NCI-H2227 treated with DMSO at 0.1 percent for 48 hours (cell line): ENCODE measurements at regions not wholly inside any gene's neighbourhood (a gene's known extent, or its start where the extent isn't known, plus 50 kb on each side); places are given as distances from the start of the nearest gene placed in this dataset.
"Not testable (repeated sequence)": the region's sequence is repeated elsewhere in the genome, so short reads cannot be mapped to it uniquely, and the experiment has no call there.

ENCODE experiments used
- DNase-seq: peaks from one replicate; lab custom pipeline; 2025; lab: John Stamatoyannopoulos, UW

DNA sequence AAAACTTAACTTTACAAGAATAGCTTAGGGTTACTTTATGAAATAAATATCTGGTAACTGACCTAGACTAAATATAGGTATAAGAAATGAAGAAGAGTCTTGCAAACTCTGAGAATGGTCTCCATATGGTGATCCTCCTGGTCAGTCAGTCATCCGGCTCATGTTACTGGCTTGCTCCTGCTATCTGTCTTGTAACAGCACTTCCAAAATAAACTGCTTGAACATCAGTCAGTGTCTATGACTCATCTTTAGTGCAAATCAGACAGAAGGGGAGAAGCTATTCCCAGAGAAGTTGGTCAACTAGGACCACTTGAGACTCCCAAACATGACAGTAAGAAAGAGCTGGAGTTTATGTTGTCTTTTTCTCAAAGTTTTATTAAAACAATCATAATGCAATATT, 1550.9 kb downstream of the PCDH9 start:
- DNase-seq, result no peak

DNA sequence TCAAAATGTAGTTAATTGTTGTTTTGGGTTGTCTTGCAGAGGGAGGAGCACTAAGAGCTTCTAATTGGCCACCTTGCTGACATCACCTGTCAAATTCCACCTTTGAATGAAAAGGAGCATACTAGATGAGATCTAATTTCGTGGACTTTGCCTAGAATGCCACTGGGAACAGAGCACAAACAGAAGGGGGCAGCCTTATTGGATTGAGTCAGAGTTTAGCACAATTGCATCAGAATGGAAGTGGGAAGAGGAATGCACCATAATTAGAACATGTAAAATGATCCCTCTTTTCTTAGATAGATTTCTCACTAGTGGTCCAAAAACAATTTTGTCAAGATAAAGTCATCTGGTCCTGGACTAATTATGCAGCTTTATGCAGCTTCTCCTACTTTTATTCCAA, 1552.2 kb downstream of the PCDH9 start:
- DNase-seq, result no peak

DNA sequence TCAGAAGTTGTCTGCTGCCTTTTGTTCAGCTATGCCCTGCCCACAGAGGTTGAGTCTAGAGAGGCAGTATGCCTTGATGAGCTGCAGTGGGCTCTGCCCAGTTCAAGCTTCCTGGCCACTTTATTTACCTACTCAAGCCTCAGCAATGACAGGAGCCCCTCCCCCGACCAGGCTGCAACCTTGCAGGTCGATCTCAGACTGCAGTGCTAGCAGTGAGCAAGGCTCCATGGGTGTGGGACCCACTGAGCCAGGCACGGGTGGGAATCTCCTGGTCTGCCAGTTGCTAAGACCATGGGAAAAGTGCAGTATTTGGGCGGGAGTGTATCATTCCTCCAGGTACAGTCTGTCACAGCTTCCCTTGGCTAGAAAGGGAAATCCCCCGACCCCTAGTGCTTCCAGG, 1554.8 kb downstream of the PCDH9 start:
- not testable (repeated sequence) for DNase-seq

DNA sequence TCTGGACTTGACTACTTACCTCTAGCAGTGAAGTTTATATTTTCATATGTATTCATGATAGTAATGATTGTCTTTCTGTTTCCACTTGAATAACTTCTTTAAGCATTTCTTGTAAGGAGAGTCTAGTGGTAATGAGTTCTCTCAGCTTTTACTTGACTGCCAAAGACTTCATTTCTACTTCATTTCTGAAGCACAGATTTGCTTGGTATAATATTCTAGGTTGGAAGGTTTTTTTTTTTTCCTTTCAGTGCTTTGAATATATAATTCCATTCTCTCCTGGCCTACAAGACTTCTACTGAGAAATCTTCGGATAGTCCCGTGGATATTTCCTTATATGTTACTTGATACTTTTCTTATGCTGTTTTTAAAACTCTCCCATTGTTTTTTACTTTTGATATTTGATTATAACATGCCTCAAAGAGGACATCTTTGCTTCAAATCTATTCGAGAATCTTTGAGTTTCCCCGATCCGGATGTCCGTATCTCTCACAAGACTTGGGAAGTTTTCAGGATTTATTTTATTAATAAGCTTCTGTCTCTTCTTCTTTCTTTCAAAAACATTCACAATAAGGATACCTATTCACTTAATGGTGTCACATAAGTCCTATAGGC, 1560.0 kb downstream of the PCDH9 start:
- no peak for DNase-seq

DNA sequence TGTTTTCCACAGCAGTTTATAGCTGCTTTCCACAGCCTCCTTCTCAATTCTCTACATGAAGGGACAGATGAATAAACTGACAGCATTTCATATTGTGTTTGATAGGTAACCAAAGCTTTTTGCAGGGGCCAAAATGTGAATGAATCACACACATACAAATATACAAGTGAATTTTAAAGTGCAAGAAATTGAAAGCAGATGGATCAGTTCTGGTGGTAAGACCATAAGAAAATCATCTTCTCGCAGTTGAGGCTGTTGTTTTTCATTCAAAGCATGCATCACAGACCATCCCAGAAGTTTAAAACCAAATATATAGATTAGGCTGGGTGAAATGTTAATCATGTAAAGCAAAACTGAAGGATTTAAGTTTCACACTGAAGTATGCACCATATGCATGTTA, 1569.4 kb downstream of the PCDH9 start:
- no peak for DNase-seq

DNA sequence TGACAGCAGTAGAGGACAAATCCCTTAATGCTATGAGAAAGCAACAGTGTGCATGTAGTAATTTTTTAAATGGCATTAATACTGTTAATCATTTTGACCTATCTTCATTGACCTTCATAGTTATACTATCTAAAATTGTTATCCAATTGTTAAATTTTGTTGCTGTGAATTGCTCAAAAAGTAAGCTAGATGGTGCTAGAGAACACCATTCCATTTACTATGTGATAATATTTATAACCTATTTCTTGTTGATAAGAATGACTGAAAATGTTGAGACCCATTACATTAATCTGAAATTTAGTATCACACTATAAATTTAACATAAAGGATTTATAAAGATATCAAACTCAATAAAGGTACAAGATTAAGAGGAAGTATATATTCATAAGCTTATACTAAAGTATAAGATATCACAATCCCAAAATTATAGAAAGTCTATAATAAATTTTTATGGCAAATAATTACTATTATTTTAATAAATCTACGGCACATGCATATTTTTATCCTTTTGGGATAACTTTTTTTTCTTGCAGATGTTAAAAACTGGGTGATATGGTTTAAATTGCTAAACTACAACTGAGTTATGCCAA, 1573.3 kb downstream of the PCDH9 start:
- DNase-seq, result peak; percentile 2

DNA sequence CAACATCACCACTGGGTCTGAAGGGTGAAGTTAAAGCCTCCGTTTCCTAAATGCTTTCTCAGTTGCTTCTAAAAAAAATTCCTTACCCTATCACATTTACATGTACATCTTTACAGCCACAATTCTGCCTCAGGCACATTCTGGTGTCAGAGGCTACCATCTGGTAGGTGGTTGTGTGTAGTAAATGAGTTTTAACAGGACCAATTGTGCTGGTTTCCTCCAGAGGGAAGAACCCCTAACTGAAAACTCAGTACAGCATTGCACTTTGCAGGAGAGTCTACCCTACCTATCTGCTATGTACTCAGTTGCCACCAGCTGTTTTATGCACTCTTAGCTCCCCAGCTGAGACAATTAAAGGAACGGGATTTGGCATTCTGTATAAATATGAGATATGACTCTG, 1576.5 kb downstream of the PCDH9 start:
- no peak for DNase-seq

DNA sequence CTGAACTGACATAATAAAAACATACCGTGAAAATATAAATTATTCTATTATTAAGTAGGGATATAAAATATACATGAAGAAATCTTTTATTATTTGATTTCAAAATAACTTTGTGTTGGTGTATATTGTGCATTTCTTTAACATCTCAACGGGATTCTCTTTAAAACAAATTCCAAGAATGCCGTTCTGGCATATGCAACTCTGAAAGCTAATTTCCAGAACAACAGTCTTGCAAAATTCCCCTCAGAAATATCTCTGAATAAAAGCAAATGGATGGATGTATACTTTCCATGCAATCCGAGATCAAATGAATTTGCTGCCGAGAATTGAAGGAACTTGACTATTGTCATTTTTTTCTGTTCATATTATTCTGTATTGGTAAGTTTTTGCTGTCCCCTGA, 1579.8 kb downstream of the PCDH9 start:
- no peak for DNase-seq

DNA sequence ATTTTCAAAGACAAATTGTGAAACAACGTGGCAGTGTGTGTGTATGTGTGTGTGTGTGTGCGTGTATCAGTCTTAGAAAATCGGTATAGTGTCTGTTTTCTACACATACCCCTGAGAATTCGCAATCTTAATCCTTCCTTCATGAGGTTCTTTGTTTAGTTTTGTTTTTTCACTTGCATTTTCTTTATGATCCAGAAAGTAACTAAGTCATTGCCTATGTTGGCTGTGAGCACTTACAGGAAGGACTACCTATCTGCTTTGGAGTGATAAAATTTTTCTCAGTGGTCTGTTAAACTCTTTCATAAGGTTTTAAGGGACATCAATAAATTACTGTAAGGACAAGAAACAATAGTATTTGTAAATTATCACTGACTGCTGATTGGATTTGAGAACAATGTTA, 1587.1 kb downstream of the PCDH9 start:
- no peak for DNase-seq

DNA sequence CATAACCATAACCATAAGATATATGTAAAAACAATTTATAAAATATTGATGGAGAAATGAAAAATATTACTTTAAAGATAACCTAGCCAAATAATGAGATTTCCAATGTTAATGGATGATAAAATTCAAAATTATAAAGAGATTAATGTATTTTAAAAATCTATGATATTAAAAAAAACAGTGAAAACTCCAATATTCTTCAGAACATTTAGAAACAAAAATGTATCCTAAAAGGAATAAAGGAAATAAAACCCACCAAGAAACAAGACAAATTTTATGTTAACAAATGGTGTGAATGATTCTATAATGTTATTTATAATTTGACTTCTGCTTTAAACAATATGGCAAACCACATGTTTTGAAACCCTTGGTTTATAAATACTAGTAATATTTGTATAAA, 1587.8 kb downstream of the PCDH9 start:
- DNase-seq, result no peak

DNA sequence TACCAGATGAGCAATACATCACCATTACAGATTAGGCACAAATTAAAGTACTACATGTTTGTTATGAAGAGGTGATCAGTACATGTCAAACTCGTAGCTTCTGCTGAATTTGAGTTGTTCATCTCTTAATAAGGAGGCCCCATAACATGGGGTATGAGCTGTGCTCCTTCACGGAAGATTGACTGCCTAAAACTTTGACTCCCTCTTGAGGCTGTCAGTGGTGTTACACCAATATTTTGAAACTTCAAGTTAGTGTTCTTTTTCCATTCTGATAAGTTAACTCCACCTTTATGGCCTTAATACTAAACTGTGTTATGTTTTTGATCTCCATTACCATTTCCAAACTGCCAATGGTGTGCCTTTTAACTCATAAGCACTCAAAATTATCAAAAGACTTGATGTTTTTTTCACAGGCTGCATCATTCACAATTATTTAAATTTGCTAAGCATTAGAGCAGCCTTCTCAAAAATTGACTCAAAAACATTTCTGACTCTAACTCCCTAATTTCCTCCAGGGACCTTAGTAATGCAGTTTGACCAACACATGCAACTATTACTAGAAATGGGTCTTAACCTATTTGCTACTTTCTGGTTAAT, 1591.5 kb downstream of the PCDH9 start:
- no peak for DNase-seq

DNA sequence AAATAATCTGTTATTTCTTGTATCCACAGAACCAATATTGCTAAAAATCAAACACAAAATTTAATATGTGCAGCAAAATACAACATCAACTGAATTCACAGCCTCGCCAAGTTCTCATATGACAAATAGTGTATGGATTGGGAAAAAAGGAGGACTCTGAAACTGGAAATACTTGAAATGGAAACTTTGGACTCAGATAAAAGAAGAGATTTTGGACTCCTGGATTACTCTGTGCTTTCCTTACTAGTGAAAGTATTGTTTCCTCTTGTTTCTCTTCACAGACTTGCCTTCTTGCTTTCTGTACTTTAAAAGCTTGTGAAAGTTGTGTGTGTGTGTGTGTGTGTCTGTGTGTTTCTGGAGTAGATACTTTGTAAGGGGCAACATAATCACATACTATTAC, 1596.3 kb downstream of the PCDH9 start:
- no peak for DNase-seq

DNA sequence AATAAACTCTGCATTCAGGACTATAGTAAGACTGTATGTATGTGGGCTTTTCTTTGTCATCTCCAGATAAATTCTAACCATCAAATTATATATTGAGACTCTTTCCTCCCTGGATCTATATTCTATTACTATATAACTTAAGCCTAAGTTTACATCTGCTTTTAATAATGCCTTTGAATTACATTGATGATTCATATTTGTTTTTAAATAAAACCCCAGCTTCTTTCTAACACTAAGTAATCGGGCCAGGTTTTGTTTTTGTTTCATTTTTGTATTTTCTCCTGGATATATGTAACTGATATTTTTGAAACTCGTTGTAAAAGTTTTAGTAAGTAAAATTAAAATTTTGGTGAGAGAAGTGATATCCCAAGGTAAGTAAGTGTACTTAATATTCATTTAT, 1599.1 kb downstream of the PCDH9 start:
- no peak for DNase-seq

DNA sequence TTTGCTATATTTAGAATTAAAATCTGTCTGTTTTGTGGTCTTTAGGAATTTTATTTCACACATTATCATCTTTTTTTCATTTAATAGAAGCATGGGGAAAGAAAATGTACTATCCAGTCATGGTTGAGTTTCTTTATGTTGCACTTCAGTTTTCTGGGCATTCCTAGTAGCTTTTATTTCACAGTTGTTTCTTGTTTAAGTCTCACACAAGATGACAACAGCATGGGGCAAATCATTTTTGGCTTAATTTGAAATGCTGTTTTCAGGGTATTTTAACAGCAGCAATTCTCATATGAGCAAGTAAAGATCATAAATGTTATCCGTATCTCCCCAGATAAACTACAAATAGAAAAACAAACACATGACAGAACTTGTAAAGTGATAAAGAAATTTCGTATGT, 1600.2 kb downstream of the PCDH9 start:
- no peak for DNase-seq

DNA sequence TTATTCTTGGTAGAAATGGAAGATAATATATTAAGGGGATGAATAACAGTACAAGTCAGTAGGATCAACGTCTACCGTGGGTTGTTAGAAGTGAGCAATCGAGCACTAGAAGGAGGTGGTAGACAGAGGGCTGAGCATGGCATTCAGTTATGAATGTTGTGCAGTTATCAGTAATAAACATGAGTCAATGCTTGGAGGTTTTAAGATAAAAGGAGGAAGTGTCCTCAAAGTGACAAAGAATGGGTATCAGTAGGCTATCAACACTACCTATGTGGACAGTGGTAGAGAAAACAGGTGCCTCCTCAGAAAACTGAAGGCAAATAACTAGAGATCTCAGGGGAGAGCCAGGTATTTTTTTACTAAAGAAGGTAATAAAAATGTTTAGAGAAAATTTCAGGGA, 1607.0 kb downstream of the PCDH9 start:
- DNase-seq, result no peak

DNA sequence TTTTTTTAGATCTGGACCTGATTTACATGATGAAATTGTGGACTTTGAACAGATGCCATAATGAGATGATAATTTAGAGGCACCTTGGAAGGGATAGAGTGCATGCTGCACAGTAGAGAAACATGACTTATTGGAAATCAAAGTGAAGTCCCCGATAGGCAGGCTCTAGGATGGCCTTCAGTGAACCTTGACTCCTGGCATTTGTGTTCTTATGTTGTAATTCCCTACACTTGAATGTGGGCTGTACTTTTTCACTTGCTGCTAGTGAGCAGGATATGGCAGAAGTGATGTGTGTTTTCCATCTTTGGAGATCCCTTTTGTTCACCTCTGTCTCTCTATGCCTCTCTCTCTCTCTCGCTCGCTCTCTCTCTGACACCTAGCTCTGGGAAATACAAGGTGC, 1614.6 kb downstream of the PCDH9 start:
- DNase-seq, result no peak

DNA sequence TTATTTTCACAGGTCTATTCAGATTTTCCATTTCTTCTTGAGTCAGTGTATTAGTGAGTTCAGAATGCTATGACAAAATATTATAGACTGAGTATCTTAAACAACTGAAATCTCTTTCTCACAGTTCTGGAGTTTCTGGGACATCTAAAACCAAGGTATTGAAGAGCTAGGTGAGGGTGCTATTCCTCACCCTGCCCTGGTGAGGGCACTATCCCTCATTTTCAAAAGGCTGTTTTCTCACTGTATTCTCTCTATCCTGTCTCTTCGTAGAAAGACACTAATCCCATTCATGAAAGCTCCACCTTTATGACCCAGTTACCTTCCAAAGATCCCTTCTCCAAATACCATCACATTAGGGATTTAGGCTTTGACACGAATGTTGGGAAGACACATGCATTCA, 1617.1 kb downstream of the PCDH9 start:
- no peak for DNase-seq

DNA sequence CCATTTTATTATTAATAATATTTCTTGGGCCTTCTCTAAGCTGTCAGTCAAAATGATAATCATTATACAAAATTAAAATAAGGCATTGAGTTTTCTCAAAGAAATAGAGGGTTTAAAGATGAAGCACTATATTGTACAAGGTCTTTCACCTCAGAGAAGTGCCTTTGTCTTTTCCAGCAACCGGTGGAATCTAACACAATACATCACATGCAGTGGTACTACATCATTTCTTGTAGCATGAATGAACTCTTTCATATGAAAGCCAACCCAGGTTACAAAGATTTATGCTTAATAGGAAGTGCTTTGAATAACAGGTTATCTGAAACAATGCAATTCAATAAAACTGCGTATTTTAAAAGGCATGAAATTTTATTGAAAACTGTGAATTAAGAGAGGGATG, 1620.8 kb downstream of the PCDH9 start:
- no peak for DNase-seq

DNA sequence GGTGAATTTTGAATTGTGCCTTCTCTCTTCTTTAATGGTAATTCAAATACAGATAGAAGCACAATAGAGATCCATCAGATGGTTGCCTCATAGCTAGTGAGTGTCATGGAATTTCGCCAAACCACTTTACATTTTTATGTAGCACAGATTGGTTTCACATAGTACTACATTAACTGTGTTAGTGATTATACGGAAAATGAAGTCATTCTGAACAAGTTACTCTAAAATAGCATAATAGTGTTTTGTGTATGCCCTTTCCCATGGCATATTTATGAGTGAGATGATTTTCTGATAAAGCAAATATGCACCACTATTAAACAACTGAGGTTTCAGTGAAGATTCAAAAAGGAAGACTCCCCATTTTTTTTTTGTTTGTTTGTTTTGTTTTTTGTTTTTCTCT, 1623.5 kb downstream of the PCDH9 start:
- no peak for DNase-seq

DNA sequence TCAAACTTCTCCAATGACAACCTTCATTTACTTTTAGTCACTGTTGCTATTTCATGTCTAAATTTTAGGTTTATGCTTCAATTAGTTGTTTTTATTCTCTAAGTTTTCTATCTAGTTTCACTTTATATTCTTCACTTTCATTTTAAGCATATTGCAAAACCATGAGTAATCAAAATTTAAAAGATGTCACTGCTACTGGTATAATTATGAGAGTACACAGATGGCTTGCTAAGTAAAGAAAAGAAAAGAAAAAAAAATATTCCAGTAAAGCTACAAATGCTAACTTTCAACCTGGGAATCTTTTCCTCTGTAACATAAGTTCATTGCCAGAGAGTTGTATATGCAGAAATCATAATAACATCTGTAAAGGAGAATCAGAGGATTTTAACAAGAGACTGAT, 1624.7 kb downstream of the PCDH9 start:
- no peak for DNase-seq

DNA sequence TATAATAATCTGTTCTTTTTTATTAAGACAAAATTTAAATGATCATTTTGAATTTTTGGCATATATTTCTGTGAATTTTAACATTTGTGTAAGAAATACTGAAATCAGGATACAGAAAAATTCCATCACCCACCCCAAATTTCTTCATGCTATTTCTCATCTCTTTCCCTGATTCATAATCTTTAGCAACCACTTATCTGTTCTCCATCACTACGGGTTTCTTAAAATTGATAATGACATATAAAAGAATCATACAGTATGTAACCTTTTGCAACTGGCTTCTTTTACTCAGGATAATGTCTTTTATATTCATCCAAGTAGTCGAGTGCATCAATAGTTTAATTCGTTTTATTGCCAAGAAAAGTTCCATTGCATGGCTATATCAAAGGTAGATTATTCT, 1627.0 kb downstream of the PCDH9 start:
- no peak for DNase-seq

DNA sequence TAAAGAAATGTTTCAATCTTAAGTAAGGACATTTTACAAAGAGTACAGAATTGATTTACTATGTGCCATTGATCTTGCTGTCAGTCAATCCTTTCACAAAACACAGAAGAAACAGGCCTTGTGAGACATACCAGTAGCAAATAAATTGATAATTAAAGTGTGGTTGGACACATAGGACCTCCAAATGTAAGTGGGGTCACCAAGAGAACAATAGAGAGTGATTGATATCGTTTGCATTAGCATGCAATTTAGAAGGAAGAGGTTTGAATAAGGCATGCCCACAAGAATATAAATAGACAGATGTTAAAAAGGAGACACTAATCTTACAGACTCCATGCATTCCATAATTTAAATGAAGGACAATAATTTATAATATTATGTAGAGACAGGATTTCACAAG, 1628.3 kb downstream of the PCDH9 start:
- no peak for DNase-seq

DNA sequence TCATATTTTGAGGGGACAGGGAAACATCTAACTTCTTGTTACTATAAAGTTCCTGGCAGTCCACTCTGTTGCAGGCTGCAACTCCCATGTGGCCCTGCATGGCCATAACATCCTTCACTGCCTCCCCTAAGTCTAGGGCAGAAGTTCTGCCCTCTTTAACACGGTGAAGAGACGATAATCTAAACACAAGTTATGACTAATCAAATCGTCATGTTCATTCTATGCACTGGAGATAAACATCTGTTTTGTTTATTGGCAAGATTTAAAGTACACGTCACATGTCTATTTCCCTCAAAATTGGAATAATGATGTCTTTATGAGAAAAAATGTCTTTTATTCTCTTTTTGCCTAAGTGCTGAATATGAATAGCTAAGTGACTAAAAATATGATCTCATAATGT, 1629.4 kb downstream of the PCDH9 start:
- DNase-seq, result no peak
